HL-60/S4 treated with retinoic acid at 250 ng/mL for 4 days and 3 days (cell line): ENCODE measurements at regions not wholly inside any gene's neighbourhood (a gene's known extent, or its start where the extent isn't known, plus 50 kb on each side); places are given as distances from the start of the nearest gene placed in this dataset.

Experiments used
- in situ Hi-C: fragments of 300-500 bp; cut with MboI; formaldehyde crosslinking; loops from 2 replicates; pipeline ENCODE4 v1.7.0; 2022; ENCODE audit warnings: low sequenced_read_pairs

- in situ Hi-C loops: no loop called here
These were observed 120.0 kb downstream of the AQP4 start for GRCh38 chr18:26745288-26746181.

DNA sequence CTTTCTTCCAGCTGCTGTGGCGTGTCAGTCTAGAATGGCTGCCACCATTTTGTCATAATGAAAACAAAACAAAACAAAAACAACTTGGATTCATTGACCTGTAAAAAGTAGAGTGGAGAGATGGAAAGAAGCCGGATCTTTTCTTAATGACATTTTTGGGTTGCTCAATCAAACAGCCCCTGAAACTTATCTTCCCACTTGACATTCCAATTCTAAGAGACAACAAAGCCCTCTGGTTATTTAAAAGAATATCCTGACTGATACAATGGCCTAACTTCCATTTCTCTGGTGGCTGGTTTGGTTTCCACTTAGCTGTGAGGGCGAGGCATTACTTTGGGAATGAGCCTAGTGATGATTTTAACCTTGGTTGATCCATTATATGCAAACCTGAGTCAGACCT is 123.7 kb downstream of the AQP4 start:
- in situ Hi-C loops: no loop called here

GRCh38 chr18:26741048-26741447 is 124.5 kb downstream of the AQP4 start:
- in situ Hi-C loops: no loop called here

DNA sequence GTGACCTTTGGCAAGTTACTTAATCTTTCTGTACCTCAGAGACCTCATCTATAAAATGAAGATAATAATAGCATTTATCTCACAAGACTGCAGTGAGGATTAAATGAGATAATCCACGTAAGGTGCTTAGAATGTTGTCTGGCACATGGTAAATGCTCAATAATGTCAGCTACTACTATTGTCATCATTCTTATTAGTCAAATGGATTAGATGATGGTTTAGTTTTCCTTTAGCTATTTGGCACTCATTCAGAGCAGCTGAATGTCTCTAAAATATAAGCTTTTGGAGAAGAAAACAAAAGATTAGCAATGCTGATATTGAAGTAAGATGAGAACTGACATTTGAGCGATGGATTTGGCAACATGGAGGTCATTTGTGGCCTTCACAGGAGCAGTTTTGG is 125.1 kb downstream of the AQP4 start:
- in situ Hi-C loops: no loop called here

GRCh38 chr18:26738706-26739105 is 126.8 kb downstream of the AQP4 start:
- in situ Hi-C loops: no loop called here

GRCh38 chr18:26736301-26736700 is 129.2 kb downstream of the AQP4 start:
- in situ Hi-C loops: no loop called here

DNA sequence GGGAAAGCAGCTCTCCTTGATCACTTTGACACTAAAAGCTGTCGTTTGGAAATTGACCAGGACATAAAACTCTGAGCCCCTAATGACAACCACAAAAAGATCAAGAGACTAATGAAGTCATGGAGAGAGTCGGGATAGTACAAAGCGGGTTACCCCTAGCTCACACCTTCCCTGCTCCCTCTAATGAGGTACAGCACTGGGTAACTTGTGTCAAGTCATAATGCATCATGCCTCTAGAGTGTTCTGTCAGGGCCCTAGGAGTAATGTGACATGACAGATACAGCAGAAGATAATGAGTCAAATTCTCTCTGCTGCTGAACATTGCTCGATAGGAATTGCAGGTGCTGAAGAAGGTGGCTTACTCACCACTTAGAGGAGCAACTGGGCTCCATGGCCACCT is 130.7 kb downstream of the AQP4 start:
- in situ Hi-C loops: no loop called here

- in situ Hi-C loops: no loop called here
These were observed 136.1 kb downstream of the AQP4 start for GRCh38 chr18:26729449-26729848.

- in situ Hi-C loops: no loop called here
These were observed 136.5 kb downstream of the AQP4 start for GRCh38 chr18:26729008-26729407.

GRCh38 chr18:26723981-26724380 is 141.5 kb downstream of the AQP4 start:
- in situ Hi-C loops: no loop called here

DNA sequence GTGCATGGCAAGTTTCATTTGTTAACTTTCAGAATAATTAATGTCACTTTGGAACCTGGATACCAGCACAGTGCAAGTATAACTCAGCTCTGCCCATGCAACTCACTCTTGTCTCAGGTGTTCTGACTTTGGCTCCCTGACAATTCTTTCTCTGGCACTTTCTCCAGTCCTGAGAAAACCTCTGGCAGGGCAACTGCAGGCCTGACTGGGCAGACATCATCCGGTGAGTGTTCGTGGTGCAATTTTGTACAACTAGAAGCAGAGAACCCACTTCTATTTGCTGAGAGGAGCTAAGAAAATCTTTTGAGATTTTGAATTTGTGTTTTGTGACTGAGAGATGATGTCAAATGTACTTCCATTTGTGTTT is 143.0 kb downstream of the AQP4 start:
- in situ Hi-C loops: no loop called here

DNA sequence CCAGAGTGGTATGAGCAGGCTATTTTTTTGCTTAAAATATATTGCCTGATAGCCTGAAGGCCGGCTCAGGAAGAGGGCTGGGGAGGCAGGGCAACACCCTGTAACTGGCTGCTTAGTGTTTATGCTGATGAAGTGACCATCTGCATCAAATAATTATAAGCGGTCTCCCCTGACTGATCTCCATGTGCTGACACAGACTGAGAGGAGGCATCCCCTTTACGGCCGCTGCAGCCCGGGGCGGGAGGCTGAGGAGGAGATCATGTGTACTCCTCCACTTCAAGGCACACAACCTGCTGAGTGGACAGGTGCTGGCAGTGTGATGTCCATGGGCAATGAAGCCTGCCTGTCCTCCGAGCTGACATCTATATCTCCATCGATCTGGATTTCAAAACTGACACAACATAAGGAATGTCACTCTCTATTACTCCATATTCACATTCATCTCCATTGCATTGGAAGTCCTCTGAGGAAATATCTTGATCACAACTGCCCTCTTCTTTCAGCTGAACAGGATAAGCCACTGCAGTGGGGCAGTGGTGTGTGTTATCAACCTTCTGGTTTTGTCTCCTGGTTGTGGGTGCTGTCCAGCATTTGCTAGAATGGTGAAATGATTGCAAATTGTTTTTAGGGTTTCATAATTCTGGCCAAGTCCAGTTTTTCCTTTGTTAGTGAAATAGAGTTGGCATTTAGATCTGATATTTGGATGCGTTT is 143.5 kb downstream of the AQP4 start:
- in situ Hi-C loops: no loop called here

GRCh38 chr18:26719896-26720295 is 145.6 kb downstream of the AQP4 start:
- in situ Hi-C loops: no loop called here

DNA sequence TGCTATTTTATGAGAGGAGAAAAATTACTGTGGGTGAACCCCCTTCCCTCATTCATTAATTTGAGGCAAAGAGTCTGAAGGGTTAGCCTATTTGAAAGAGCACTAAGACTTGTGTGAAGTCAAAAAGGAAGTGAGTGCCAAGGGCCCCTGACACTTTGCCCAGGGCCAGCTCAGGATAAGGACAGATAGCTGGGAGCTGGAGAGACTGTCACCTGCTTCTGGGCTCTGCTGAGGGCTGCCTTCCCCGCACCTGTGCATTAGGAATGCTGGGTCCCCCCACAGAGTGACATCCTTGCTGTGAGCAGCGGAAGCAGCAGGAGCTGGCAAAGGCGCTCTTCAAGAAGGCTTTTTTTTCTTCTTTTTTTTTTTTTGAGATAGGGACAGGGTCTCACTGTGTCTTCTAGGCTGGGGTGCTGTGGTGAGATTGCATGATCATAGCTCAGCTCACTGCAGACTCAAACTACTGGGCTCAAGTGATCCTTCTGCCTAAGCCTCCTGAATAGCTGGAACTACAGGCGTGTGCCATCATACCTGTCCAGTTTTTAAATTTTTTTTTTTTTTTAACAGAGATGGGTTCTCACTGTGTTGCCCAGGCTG is 148.3 kb downstream of the AQP4 start:
- in situ Hi-C loops: no loop called here

- in situ Hi-C loops: no loop called here
These were observed 150.8 kb downstream of the AQP4 start for GRCh38 chr18:26714739-26715138.

DNA sequence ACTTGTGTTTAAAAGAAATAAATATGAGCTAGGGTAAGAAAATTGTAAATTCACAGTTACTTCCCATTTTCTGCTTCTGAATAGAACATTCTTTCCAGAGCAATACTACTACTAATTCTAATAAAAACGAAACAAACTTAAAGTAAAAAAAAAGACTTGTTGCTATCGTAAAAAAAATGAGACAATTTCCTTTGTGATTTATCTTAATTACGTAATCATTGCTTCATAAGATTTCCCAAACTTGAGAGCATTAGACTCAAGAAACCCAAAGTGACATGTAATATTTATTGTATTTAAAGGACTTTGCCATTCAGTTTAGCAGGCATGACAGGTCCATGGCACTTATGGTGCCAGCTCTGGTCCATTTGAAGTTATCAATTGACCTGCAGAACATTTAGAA is 153.8 kb downstream of the AQP4 start:
- in situ Hi-C loops: no loop called here

DNA sequence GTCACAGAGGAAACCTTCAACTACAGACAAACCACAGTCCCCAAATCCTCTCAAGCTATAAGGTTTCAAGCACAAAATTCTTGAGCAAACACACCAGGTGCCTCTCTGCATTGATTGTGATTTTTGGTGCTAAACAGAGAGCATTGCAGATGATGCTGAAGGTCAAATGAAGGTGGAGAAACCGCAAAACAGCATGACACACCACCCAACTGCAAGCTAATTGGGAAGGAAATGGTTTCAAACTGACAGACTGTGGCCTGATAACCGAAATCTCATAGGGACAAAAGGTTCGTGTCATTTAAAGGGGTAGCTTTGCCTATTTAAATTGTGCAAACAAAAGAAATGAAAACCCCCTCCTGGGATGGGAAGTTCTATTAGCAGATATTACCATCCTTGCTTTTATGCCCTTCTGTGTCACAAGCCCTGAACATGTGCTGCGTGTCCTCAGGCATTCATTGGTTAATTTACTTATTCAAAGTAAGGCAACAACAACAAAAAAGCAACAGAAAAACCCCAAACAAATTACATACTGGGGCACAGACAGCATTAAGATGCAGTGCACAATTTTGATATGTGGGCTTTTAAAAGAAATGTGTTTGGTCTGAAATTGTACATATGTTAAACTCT is 154.9 kb downstream of the AQP4 start:
- in situ Hi-C loops: no loop called here

GRCh38 chr18:26709897-26710296 is 155.6 kb downstream of the AQP4 start:
- in situ Hi-C loops: no loop called here

GRCh38 chr18:26708806-26709716 is 156.4 kb downstream of the AQP4 start:
- in situ Hi-C loops: no loop called here

GRCh38 chr18:26706911-26707351 is 158.6 kb downstream of the AQP4 start:
- in situ Hi-C loops: no loop called here
